GM12873 (cell line): ENCODE measurements at regions not wholly inside any gene's neighbourhood (a gene's known extent, or its start where the extent isn't known, plus 50 kb on each side); places are given as distances from the start of the nearest gene placed in this dataset.

Experiments used
- TF ChIP-seq, protein P1 (sequence below): IDR thresholded peaks from 2 replicates; pipeline ENCODE4 v1.5.1; 2012; ENCODE audit warnings: low read depth, mild to moderate bottlenecking, moderate library complexity, low read length, control low read depth; ENCODE audit not compliant: insufficient read depth; ENCODE audit errors: missing control alignments

DNA sequence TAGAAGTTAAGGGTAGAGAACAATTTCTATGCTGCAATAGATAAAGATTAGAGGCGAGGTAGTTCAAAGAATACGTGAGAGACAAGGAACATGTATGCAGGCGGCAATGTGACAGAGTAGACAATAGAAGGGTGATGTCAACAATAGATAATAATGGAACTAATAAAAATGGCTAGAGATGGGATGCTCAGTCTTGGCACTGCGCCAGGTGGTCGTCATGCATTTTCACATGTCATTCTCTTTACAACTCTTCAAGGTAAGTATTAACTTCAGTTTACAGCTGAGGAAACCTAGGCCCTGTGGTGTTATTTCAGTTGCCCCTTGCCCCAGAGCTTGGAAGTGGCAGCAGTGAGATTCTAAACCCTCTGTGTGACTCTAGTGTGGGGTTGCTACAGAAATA lies 890.7 kb upstream of the CELF4 start:
- TF ChIP-seq, protein P1, sequence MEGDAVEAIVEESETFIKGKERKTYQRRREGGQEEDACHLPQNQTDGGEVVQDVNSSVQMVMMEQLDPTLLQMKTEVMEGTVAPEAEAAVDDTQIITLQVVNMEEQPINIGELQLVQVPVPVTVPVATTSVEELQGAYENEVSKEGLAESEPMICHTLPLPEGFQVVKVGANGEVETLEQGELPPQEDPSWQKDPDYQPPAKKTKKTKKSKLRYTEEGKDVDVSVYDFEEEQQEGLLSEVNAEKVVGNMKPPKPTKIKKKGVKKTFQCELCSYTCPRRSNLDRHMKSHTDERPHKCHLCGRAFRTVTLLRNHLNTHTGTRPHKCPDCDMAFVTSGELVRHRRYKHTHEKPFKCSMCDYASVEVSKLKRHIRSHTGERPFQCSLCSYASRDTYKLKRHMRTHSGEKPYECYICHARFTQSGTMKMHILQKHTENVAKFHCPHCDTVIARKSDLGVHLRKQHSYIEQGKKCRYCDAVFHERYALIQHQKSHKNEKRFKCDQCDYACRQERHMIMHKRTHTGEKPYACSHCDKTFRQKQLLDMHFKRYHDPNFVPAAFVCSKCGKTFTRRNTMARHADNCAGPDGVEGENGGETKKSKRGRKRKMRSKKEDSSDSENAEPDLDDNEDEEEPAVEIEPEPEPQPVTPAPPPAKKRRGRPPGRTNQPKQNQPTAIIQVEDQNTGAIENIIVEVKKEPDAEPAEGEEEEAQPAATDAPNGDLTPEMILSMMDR = no peak

- TF ChIP-seq, protein P1 = no peak
Observed at GRCh38 chr18:38454764-38455469, 889.3 kb upstream of the CELF4 start.

DNA sequence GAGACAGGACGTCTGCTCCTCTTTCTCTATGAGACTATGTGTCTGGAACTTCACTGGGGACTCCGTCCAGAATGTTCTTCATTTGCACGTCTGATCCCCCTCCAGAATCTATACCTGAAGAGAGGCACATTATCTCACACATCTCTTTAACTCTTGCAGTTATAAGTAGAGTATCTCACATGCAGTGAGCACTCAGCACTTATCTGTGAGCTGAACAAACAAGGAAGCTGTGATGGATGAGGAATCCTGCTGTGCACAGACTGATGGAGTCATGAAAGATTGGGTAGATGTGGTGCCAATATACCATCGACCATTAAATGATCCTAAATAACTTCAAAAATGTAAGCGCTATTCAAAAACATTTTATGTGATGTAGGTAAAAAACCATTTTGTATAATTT lies 888.3 kb upstream of the CELF4 start:
- TF ChIP-seq, protein P1 = no peak

DNA sequence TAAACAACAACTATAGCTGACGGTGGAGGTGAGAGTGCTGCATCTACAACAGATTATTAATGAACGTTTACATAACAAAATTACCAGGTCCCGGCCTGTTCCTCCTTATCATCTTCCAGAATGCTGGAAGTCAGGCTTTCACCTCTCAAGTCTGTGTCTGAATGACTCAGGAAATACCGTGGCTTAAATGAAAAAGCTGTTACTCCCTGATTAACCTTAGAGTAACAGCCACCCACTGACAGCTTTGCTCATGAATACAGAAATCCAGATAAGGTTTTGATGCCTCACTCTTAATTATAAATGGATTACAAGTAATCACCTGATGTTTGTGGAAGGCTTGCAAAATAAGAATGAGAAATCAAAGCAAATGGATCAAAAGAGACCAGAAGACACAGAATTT lies 885.3 kb upstream of the CELF4 start:
- TF ChIP-seq, protein P1 = no peak

DNA sequence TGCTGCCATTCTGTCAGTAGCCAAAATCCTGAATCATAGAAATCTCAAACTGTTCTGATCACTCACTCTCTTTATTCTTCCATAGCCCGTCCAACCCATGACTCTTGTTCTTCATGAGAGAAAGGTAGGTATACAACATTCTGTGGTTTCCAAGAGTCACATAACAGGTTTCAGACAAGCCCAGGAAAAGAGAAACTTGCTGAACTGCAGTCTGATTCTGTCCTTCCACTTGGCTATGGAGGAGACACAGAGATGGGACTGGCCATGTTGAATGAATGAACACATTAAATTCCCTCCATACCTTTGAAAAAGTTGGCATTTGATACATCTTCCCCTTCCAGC lies 880.2 kb upstream of the CELF4 start:
- TF ChIP-seq, protein P1 = no peak

- TF ChIP-seq, protein P1 = no peak
Observed at GRCh38 chr18:38444971-38445803, 879.6 kb upstream of the CELF4 start.

GRCh38 chr18:38427736-38428135 lies 862.1 kb upstream of the CELF4 start:
- TF ChIP-seq, protein P1 = no peak
